Ovary (tissue), 7 donors: ENCODE measurements at regions not wholly inside any gene's neighbourhood (a gene's known extent, or its start where the extent isn't known, plus 50 kb on each side); places are given as distances from the start of the nearest gene placed in this dataset.
A peak's percentile ranks its signal among the peaks of the same experiment; 100 is the strongest.

Experiments
- DNase-seq, 5 donors: peaks; one replicate each; pipeline ENCODE4 v3.0.0-alpha.2; 2019 to 2020
- H3K27ac ChIP-seq, 2 donors: fragments of 200-600 bp; one replicate each; pipeline versions ENCODE4 v1.5.1 to v1.8.0; 2019 to 2022
- H3K27me3 ChIP-seq: fragments of 200-600 bp; one replicate; pipeline ENCODE4 v1.8.0; 2022
- H3K36me3 ChIP-seq: fragments of 200-600 bp; sonication (generic); one replicate; pipeline ENCODE4 v1.5.1; 2019
- H3K4me1 ChIP-seq: one replicate; pipeline ENCODE4 v1.8.1; 2013; ENCODE audit warnings: mild to moderate bottlenecking, moderate library complexity; ENCODE audit not compliant: insufficient read depth
- H3K4me3 ChIP-seq: fragments of 200-600 bp; sonication (generic); one replicate; pipeline ENCODE4 v1.5.1; 2017
- H3K9me3 ChIP-seq, 2 donors: fragments of 200-600 bp in 1 of 2; sonication (generic) in 1 of 2; one replicate each; pipeline versions ENCODE4 v1.5.1 to v1.8.1; 2013 to 2019; ENCODE audit warnings: mild to moderate bottlenecking in 1 of 2, moderate library complexity in 1 of 2
- CTCF ChIP-seq, 3 donors: fragments of 450-650 bp in 2 of 3; fragments of 200-600 bp in 1 of 3; IDR thresholded peaks; one replicate each; pipeline versions ENCODE4 v1.5.1 to v1.8.0; 2016 to 2022; ENCODE audit warnings: antibody characterized with exemption in 3 of 3, mild to moderate bottlenecking in 1 of 3
- EP300 ChIP-seq: sonication (generic); formaldehyde crosslinking; IDR thresholded peaks from one replicate; pipeline ENCODE4 v1.6.1; 2017; ENCODE audit warnings: antibody characterized with exemption
- POLR2A ChIP-seq: fragments of 450-650 bp; IDR thresholded peaks from one replicate; pipeline ENCODE4 v1.6.1; 2017; ENCODE audit warnings: antibody characterized with exemption, mild to moderate bottlenecking, moderate library complexity
- WGBS, 3 donors: extraction: QIAGEN DNeasy Blood & Tissue Kit in 1 of 3; methylation state at CpG; one replicate each; pipeline versions ENCODE4 v1.1.5 to v1.1.7; 2013 to 2017; 5-methylcytosine and 5-hydroxymethylcytosine counted together
- intact Hi-C, 4 donors: fragments of 100-400 bp; cut with DNase I; formaldehyde crosslinking; loops; one replicate each; pipeline versions ENCODE4 v1.11.0 to v1.15.1; 2022 to 2023
- donor health status: DM: no; HTN: no; CAD: no; lungs with moderate emphysema.
- donor health status: DM: no; HTN: no; CAD: no.
- donor health status: Bipolar disorder and iron deficiency.
- donor health status: DM: no; HTN: no; CAD: no.
- donor health status: DM: yes; HTN: yes; CAD: no.

DNA sequence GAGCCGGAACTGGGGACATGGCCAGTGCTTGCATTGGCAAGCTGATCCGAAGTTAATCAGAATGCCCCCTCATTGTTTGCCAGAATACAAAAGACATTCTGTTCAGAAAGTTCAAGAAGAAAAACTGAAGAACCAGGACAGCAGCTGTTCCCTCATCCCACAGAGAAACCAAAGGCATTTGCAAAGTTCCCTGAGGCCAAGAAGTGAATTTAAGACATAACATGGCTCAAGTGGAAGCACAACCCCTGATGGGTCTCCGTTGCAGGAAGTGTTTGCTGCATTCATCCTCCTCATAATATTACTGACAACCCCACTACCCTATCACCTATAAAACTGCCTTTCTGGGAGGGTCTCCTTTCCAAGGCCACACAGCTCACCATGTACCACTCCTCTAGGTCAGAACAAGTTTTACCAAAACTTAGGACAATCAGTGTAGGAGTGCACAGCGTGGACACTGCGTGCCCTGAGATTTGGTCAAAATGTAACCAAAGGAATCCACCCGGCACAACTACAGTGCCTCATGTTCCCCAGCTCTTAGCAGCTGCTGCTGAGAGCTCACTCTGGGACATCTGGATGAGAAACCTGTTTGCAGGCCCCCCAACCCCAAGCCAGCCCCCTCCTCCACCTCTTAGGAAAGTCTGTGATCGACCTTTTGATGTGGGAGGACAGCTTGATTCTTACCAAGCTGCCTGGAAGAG lies 101.6 kb upstream of the AKIP1 start:
- TF ChIP-seq POLR2A (no peak), CTCF (IDR thresholded peaks at IDR 0.05) (no peak), EP300 (no peak)

GRCh38 chr11:8809939-8810539 lies 101.0 kb upstream of the AKIP1 start:
- peak overlapping the region; percentile 73 to 86 for H3K27ac ChIP-seq
- no peaks in the 10 kb centered on the region for H3K36me3 ChIP-seq
- DNase-seq: no peak
- WGBS, 3 donors: 3 to 5% (median 3%) methylated on average over 8 of the region's 8 CpGs
- peak overlapping the region; percentile 76 for H3K4me3 ChIP-seq
- no peak for TF ChIP-seq CTCF (IDR thresholded peaks at IDR 0.05)
- TF ChIP-seq POLR2A: no peak
- TF ChIP-seq EP300: peak; percentile 10
- peaks cover 33% of the 10 kb centered on the region for H3K4me1 ChIP-seq
- H3K9me3 ChIP-seq: no peaks in the 10 kb centered on the region
- intact Hi-C loops: loop anchor here (5.0 to 10.0 kb wide), 9 partner anchors 62 to 418 kb away; partner anchors contain the start of genes RPL27A (in 1 of the 4), TMEM9B (in 1 of the 4) and TRIM66 (in 1 of the 4)
- H3K27me3 ChIP-seq: no peaks in the 10 kb centered on the region

More for the DNA sequence above, 101.6 kb upstream of the AKIP1 start:
- 10 to 18% (median 17%) methylated on average over 7 of the region's 7 CpGs for WGBS, 3 donors
- DNase-seq: no peak
- Histone ChIP-seq H3K27ac (peak overlapping the region; percentile 30 to 86), H3K36me3 (no peaks in the 10 kb centered on the region), H3K4me1 (peaks cover 30% of the 10 kb centered on the region), H3K4me3 (peak overlapping the region; percentile 76), H3K27me3 (no peaks in the 10 kb centered on the region), H3K9me3 (no peaks in the 10 kb centered on the region)
- intact Hi-C loops: loop anchor here (5.0 to 10.0 kb wide), 5 partner anchors 87 to 153 kb away; partner anchors contain the start of gene TMEM9B (in 1 of the 4)

GRCh38 chr11:8810540-8811301 lies 100.3 kb upstream of the AKIP1 start:
- Histone ChIP-seq H3K27ac (peak overlapping the region; percentile 73 to 86), H3K27me3 (no peaks in the 10 kb centered on the region), H3K4me3 (peak overlapping the region; percentile 76), H3K36me3 (no peaks in the 10 kb centered on the region), H3K4me1 (peaks cover 29% of the 10 kb centered on the region), H3K9me3 (no peaks in the 10 kb centered on the region)
- 2 to 7% (median 3%) methylated on average over 28 of the region's 28 CpGs for WGBS, 3 donors
- intact Hi-C loops: loop anchor here in 3 of 4 donors (5.0 kb wide), 4 partner anchors 62 to 418 kb away; partner anchors contain the start of genes RPL27A (in 1 of the 3) and TRIM66 (in 1 of the 3)
- peak; percentile 87 to 92 (median 89) for DNase-seq
- TF ChIP-seq POLR2A: peak; percentile 85
- no peak for TF ChIP-seq CTCF (IDR thresholded peaks at IDR 0.05)

DNA sequence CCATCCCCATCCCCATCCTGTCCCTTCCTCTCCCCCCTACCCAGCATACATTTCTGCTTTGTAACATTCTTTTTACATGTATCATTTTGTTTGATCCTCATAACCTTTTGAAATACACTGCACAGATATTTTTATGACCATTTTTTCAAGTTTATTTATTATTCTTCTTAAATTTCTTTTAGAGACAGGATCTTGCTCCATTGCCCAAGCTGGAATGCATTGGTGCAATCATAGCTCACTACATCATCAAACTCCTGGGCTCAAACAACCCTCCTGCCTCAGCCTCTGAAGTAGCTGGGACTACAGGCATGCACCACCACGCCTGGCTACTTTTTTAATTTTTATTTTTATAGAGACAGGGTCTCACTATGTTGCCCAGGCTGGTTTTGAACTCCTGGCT lies 99.4 kb upstream of the AKIP1 start:
- 80 to 90% (median 81%) methylated on average over 1 of the region's 1 CpG for WGBS, 3 donors
- Histone ChIP-seq H3K27me3 (no peaks in the 10 kb centered on the region), H3K36me3 (no peaks in the 10 kb centered on the region), H3K4me1 (peaks cover 26% of the 10 kb centered on the region), H3K4me3 (peak overlapping the region; percentile 76), H3K9me3 (no peaks in the 10 kb centered on the region), H3K27ac (peak overlapping the region in 1 of 2 donors; percentile 86)
- intact Hi-C loops: loop anchor here in 3 of 4 donors (5.0 kb wide), 4 partner anchors 61 to 419 kb away; partner anchors contain the start of genes RPL27A (in 1 of the 3) and TRIM66 (in 1 of the 3)
- DNase-seq: no peak
- no peak for TF ChIP-seq EP300
- TF ChIP-seq CTCF (IDR thresholded peaks at IDR 0.05): no peak
- no peak for TF ChIP-seq POLR2A
